NCI-H128 (cell line): ENCODE measurements at regions not wholly inside any gene's neighbourhood (a gene's known extent, or its start where the extent isn't known, plus 50 kb on each side); places are given as distances from the start of the nearest gene placed in this dataset.

Experiments used
- DNase-seq: peaks from one replicate; lab custom pipeline; 2025; ENCODE audit not compliant: unreplicated experiment; lab: John Stamatoyannopoulos, UW

DNA sequence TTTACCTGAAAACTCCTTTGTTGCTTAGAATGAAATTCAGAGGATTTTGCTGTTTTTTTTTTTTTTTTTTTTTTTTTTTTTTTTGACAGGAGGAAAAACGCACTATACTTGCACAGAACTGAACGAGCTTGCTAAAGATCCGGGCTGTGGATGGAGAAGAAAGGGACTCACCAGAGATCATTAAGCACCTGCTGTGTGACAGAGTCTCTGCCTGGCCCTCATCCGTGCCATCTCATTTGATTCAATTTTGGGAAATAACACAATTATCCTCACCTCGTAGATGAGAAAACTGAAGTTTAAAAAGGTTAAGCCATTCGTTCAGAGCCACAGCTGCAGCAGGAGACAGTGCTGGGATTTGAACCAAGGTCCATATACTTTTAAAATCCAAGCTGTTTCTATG, 775.4 kb upstream of the ID2 start:
- DNase-seq, result no peak

GRCh38 chr2:7907041-7907440, 774.8 kb upstream of the ID2 start:
- DNase-seq, result no peak

DNA sequence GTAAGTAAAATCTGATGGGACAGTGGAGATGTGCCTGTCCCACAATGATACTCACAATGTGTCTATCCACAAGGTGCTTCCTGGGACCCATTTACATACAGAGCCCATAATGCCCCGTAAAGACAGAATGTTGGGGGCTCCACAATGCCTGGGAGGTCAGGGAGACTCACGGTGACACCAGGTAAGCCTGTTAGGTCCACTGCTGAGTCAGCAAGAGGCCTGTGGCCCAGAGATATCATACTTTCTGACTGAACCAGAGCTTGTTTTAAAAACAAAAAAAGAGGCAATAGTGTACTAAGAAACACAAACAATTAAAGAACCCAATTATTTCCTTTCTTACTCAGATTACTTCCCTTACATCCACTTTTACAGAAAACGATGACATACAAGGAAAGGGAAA, 771.1 kb upstream of the ID2 start:
- DNase-seq, result no peak

- DNase-seq, result no peak
Measured at GRCh38 chr2:7911196-7911595, 770.7 kb upstream of the ID2 start.

GRCh38 chr2:7913974-7914373, 767.9 kb upstream of the ID2 start:
- no peak for DNase-seq

DNA sequence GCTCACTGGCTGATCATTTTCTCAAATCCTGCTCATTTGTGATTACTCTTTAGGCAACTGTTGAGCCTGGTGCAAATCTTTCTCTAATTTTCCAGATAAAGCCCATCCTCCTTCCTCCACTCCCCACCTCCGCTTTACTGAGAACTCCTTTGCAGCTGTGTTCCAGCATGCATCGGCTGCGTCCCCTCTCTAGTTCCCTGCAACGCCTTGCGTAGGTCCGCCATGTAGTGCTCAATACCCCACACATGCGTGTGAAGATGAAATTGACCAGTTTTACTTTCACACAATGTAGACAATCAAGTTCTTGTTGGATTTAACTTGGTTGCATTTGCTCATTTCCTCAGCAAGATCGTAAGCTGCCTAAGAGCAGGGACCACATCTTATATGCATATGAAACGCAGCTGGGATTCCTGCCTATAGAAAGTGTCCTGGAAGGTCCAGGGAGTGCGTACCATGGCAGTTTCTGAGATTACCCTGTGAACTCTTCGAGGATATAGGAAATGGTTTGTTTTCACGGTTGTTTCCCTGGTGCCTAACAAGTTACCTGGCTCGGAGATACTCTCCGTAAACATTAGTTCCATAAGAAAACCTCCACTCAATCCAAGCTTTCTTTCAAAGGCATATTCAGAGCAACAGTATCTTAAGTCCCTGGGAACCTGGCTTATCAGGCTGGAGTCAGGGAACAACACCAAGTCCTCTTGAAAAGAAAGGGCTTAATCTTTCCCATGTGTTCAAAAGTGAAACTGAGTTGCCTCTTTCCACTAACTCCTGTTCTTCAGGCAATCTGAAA, 766.4 kb upstream of the ID2 start:
- no peak for DNase-seq

- DNase-seq, result no peak
Measured at GRCh38 chr2:7916670-7917069, 765.2 kb upstream of the ID2 start.

DNA sequence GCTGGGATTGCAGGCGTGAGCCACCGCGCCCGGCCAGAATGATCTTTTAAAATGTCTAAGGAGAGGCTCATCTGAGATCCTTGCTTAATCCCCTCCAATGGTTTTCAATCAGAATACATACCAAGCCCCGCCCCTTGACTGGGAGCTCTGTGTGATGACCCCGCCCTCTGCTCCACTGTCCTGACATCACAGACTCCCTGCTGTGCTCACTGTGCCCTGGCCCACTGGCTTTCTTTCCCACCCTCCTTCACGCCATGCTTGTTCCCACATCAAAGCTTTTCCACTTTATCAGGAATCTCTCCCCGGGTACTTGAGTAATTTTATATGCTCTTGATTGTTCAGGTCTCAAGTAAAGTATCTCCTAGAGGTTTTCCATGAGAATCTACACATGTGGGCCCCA, 762.3 kb upstream of the ID2 start:
- no peak for DNase-seq

- no peak for DNase-seq
Measured at GRCh38 chr2:7924023-7924762, 757.7 kb upstream of the ID2 start.

GRCh38 chr2:7925506-7925905, 756.4 kb upstream of the ID2 start:
- DNase-seq, result no peak

DNA sequence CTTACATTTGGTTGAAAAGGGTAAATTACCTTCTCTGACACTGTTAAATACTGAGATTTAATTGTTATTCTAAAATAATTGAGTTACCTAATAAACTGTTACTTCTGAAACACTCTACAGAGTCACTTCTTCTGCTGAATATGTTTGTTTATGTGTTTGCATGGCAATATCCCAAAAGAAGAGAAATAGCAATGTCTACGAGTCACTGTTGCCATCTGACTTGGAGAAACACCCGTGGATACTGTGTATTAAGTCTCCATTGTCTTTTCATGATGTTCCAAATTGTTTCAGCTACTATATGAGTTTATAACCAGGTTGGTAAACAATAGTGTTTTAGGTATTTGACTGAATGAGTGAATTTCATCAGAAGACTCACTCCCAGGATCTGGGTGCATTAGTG, 754.2 kb upstream of the ID2 start:
- DNase-seq, result no peak

GRCh38 chr2:7929281-7929680, 752.6 kb upstream of the ID2 start:
- no peak for DNase-seq

DNA sequence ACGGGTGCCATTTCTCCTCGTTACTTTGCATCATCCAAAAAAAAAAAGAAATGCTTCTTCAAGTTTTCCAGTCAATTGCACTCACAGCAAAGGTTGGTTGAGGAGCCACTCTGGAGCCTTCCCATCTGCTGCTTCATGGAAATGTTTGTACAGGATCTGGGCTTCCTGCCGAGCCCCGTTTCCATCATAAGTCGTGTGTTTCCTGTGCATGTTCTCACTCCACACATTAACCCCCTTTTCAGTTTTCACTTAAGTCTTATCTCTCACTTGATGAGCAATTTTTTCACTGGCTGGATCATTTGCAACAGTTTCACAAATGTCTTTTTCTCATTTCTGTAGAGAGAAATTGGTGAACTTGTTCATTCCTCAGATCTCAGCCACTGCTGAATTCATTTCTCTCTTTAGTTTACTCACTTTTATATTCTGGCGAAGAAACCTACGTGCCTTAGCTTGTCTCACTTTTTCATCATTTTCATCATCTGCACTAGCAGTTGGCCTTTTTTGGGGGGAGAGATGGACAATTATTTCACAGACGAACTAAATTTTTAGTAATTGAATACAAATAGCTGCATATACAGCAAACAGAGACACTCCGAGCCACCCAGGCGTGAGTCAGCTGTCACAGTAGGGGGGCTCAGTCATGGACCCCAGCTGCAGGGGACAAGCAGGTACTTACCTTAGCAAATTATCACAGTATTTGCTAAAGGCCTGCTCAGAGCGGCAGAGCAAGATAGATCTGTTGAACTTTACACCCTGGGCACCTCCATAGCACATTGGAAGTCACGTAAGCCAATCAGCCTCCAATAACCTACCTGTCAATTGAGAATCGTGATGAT, 750.8 kb upstream of the ID2 start:
- DNase-seq, result no peak

DNA sequence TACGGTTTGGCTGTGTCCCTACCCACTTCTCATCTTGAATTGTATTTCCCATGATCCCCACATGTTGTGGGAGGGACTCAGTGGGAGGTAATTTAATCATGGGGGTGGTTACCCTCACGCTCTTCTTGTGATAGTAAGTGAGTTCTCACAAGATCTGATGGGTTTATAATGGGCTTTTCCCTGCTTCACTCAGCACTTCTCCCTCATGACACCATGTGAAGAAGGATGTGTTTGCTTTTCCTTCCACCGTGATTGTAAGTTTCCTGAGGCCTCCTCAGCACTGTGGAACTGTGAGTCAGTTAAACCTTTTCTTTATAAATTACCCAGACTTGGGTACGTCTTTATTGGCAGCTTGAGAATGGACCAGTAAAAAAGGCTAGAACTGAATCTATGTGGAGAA, 750.0 kb upstream of the ID2 start:
- no peak for DNase-seq

GRCh38 chr2:7933672-7934071, 748.2 kb upstream of the ID2 start:
- no peak for DNase-seq

- DNase-seq, result no peak
Measured at GRCh38 chr2:7934476-7934875, 747.4 kb upstream of the ID2 start.

- DNase-seq, result no peak
Measured at GRCh38 chr2:7937082-7937481, 744.8 kb upstream of the ID2 start.

DNA sequence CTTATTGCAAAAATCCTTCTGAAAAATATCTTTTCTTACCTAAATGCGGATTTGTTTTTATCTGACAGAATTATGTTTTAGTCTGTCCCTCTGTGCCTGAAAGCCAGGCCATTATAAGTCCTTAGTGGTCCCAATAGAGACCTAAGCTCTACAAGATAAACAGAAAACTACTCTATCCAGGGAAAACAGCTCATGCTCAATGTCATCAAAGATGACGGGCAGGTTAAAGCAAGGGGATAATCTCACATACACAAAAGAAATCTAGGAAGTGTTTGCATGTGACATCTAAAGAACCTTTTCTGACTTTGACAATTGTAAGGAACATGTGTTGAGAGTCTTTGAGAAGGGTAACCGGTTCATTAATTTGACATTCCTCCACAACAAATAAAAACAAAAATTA, 741.1 kb upstream of the ID2 start:
- DNase-seq, result no peak

- DNase-seq, result no peak
Measured at GRCh38 chr2:7943446-7943845, 738.4 kb upstream of the ID2 start.

- DNase-seq, result no peak
Measured at GRCh38 chr2:7945026-7945425, 736.8 kb upstream of the ID2 start.

DNA sequence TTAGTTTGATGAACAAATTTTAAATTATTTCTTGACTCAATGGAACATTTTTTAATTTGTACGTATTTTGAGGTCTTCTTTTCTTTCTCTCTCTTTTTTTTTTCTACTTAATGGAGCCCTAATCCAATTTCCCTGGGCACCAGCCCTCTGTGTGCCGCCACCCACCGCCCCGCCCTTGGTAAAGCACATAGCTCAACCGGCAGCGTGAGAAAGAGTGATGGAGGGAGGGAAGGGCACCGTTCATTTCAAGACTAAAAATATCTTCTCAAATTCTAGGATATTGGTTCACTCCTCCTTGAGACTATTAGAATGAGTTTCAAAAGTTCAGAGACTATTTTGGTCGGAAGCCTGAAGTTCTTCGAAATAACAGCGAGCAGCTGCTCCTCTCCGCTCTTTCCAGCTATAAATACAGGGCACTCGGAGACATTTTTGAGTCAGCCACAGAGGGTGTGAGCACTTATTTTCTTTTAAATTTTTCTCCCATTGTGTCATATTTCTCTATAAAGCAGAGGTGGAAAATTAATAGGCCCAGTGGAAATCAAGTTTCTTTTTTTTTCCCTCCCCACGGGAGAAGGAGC, 731.7 kb upstream of the ID2 start:
- DNase-seq, result no peak
